VCaP (cell line): ENCODE measurements at regions not wholly inside any gene's neighbourhood (a gene's known extent, or its start where the extent isn't known, plus 50 kb on each side); places are given as distances from the start of the nearest gene placed in this dataset.

ENCODE experiments used
- H3K27ac ChIP-seq: fragments of 450-650 bp; 2 replicates; pipeline ENCODE4 v1.5.1; 2017
- TF ChIP-seq, protein P1 (sequence below): fragments of 450-650 bp; conservative IDR thresholded peaks from 2 replicates; pipeline ENCODE4 v1.5.1; 2017; ENCODE audit warnings: mild to moderate bottlenecking, moderate library complexity

DNA sequence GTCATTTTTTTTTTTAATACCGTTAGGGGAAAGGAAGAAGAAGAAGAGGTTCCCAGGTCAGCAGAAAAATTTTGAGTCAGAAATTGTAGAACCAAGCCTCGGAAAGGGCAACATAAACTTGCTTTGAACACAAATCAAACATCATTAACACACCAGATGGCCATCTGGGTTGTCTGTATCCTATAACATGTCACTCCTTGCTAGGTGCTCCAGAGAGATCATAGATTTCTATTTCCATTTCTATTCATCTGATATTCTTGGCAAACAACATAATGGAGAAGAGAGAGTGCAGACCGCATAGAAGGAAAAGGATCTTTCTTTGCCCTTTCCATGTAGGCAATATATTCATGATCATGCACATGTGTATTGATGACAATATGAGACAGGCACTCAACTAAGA, 129.5 kb upstream of the STT3B start:
- H3K27ac ChIP-seq, result no peak overlapping the region
- TF ChIP-seq, protein P1, sequence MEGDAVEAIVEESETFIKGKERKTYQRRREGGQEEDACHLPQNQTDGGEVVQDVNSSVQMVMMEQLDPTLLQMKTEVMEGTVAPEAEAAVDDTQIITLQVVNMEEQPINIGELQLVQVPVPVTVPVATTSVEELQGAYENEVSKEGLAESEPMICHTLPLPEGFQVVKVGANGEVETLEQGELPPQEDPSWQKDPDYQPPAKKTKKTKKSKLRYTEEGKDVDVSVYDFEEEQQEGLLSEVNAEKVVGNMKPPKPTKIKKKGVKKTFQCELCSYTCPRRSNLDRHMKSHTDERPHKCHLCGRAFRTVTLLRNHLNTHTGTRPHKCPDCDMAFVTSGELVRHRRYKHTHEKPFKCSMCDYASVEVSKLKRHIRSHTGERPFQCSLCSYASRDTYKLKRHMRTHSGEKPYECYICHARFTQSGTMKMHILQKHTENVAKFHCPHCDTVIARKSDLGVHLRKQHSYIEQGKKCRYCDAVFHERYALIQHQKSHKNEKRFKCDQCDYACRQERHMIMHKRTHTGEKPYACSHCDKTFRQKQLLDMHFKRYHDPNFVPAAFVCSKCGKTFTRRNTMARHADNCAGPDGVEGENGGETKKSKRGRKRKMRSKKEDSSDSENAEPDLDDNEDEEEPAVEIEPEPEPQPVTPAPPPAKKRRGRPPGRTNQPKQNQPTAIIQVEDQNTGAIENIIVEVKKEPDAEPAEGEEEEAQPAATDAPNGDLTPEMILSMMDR, result no peak

GRCh38 chr3:31404871-31405270, 127.9 kb upstream of the STT3B start:
- TF ChIP-seq, protein P1, result no peak
- no peak overlapping the region for H3K27ac ChIP-seq

GRCh38 chr3:31405515-31405914, 127.2 kb upstream of the STT3B start:
- TF ChIP-seq, protein P1, result no peak
- H3K27ac ChIP-seq, result no peak overlapping the region

DNA sequence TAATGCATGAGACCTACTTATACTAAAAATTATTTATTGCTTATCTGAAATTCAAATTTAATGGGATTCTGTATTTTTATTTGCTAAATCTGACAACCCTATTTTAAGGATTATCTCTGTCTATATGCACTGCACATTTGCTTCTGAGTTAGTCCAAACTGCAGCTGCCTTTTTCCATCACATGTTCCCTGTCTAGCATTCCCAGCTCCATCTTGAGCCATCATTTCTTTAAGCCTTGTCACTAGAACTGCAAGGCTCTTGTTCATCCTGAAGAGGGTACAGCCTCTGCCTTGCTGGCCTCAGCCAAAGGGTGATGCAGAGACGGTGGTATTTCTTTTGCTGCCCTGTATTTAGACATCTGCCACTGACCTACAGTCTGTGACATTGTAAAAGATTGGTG, 125.8 kb upstream of the STT3B start:
- no peak overlapping the region for H3K27ac ChIP-seq
- TF ChIP-seq, protein P1, result no peak

- no peak overlapping the region for H3K27ac ChIP-seq
- TF ChIP-seq, protein P1, result no peak
These were observed 125.1 kb upstream of the STT3B start for GRCh38 chr3:31407665-31408064.

DNA sequence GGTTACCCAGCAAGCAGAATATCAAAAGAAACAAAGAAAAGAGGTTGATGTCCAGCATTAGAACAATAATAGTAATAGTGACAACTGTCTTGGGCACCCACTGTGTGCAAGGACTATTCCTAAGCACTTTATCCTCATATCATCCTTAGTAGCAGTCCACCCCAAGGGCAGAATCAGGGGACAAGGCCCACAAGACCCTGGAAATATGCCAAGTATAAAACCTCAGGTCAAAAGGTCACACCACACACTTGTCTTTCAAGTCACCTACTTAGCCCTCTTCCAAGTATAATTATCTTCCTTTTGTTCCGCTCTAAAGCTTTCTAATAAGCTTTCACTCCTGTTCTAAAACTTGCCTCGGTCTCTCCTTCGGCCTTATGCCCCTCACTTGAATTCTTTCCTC, 124.0 kb upstream of the STT3B start:
- TF ChIP-seq, protein P1, result no peak
- no peak overlapping the region for H3K27ac ChIP-seq

DNA sequence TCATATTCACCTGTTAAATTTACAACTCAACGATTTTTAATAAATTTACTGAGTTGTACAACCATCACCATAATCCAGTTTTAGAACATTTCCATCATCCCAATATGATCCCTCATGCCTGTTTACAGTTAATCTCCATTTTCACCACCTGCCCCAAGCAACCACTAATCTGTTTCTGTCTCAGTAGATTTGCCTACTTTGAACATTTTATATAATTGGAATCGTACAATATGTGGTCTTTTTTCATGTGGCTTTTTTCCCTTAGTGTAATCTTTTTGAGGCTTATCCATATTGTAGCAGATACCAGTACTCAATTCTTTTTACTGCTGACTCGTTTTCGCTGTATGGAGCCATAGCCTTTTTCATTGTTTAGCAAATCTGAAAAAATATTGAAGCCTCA, 123.3 kb upstream of the STT3B start:
- no peak overlapping the region for H3K27ac ChIP-seq
- TF ChIP-seq, protein P1, result no peak

DNA sequence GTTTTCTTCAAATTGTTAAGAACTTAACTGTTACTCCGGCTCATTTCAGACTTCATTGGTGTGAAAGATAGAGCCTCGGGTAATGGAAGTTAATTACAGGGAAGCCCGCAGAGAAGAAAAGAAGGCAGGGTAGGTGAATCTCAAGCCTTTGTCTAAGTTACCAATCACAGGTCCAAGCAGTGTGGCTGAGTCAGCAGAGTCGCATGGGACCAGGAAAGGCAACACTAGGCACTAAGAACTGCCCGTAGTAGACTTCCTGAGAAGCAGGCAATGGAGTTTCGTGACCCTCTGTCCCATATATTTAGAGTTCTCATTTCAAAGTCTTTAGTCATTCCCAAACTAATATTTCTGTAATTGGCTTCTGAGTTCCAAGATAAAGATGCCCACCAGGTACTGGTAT, 122.9 kb upstream of the STT3B start:
- H3K27ac ChIP-seq, result no peak overlapping the region
- TF ChIP-seq, protein P1, result no peak
